ENCODE measurements at regions not wholly inside any gene's neighbourhood (a gene's known extent, or its start where the extent isn't known, plus 50 kb on each side); places are given as distances from the start of the nearest gene placed in this dataset.

DNA sequence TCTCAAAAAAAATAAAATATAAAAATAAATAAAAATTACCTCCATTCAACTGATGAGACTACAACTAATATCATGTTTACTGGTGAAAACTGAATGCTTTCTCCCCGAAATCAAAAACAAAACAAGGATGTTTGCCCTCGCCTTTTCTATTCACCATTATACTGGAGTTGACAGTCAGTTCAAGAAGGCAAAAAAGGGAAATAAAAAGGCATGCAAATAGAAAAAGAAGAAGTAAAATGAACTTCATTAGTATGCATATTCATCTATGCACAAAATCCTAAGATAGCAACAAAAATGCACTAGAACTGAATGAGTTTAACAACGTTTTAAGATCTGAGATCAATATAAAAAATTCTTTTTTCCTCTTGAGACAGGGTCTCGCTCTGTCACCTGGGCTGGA is 72.7 kb upstream of the FAM174B start:
- Histone ChIP-seq H3K27ac (ENCODE audit: low read depth, low read length) (no peak overlapping the region), H3K36me3 (ENCODE audit: control insufficient read depth in 1 of 2, insufficient read depth in 2 of 2, low read length in 2 of 2) (no peaks in the 10 kb centered on the region), H3K79me2 (ENCODE audit: insufficient read depth, low read length) (no peaks in the 10 kb centered on the region), H2AFZ (ENCODE audit: low read depth, low read length, poor library complexity, severe bottlenecking) (no peak overlapping the region), H3K9ac (ENCODE audit: low read length) (no peak overlapping the region), H3K9me3 (ENCODE audit: control insufficient read depth in 1 of 2, insufficient read depth in 1 of 2, low read depth in 1 of 2, low read length in 2 of 2) (no peaks in the 10 kb centered on the region), H4K20me1 (ENCODE audit: insufficient read depth) (no peaks in the 10 kb centered on the region), H3K4me3 (replicated peaks in 1 of 2; ENCODE audit: low read depth in 1 of 2, low read length in 2 of 2) (no peak overlapping the region), H3K4me1 (ENCODE audit: control insufficient read depth in 1 of 2, insufficient read depth in 2 of 2, low read length in 2 of 2) (no peaks in the 10 kb centered on the region), H3K27me3 (ENCODE audit: insufficient read depth, low read length) (no peaks in the 10 kb centered on the region), H3K4me2 (ENCODE audit: low read length) (no peak overlapping the region), H3K9me2 (ENCODE audit: insufficient read depth) (no peaks in the 10 kb centered on the region)
- intact Hi-C loops (cut with micrococcal nuclease) = no loop called here
- ATAC-seq = no peak
- DNase-seq (ENCODE audit: low read depth, low spot score) = no peak
- BruUV-seq (replicated peaks) = no TSS peak
- RAD21 ChIA-PET (ENCODE audit: low non-redundant PET in 1 of 2, low total read pairs in 2 of 2, uncharacterized antibody in 2 of 2, unreplicated experiment in 2 of 2) = no interaction called here
- CTCF ChIA-PET = no interaction called here
- POLR2A ChIA-PET = no interaction called here
- TF ChIP-seq EZH2phosphoT487 (IDR thresholded peaks at IDR 0.05; ENCODE audit: borderline replicate concordance) (no peak), SP1 (IDR thresholded peaks at IDR 0.05; ENCODE audit: low read depth) (no peak), CEBPB (IDR thresholded peaks at IDR 0.05; ENCODE audit: low read depth) (no peak), RAD21 (IDR thresholded peaks at IDR 0.05; ENCODE audit: low read depth) (no peak), FOSL1 (IDR thresholded peaks at IDR 0.05; ENCODE audit: low read depth) (no peak), JUND (IDR thresholded peaks at IDR 0.05) (no peak), SIN3A (IDR thresholded peaks at IDR 0.05; ENCODE audit: low read depth) (no peak), CBX3 (IDR thresholded peaks at IDR 0.05; ENCODE audit: low read depth) (no peak), EGR1 (IDR thresholded peaks at IDR 0.05; ENCODE audit: low read depth) (no peak), EZH2 (IDR thresholded peaks at IDR 0.05) (no peak), ZFX (IDR thresholded peaks at IDR 0.05) (no peak), ELF1 (IDR thresholded peaks at IDR 0.05; ENCODE audit: borderline replicate concordance, low read depth) (no peak)
- TF ChIP-seq, protein P1, sequence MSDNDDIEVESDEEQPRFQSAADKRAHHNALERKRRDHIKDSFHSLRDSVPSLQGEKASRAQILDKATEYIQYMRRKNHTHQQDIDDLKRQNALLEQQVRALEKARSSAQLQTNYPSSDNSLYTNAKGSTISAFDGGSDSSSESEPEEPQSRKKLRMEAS (IDR thresholded peaks at IDR 0.05) = no peak
- TF ChIP-seq, protein P2, sequence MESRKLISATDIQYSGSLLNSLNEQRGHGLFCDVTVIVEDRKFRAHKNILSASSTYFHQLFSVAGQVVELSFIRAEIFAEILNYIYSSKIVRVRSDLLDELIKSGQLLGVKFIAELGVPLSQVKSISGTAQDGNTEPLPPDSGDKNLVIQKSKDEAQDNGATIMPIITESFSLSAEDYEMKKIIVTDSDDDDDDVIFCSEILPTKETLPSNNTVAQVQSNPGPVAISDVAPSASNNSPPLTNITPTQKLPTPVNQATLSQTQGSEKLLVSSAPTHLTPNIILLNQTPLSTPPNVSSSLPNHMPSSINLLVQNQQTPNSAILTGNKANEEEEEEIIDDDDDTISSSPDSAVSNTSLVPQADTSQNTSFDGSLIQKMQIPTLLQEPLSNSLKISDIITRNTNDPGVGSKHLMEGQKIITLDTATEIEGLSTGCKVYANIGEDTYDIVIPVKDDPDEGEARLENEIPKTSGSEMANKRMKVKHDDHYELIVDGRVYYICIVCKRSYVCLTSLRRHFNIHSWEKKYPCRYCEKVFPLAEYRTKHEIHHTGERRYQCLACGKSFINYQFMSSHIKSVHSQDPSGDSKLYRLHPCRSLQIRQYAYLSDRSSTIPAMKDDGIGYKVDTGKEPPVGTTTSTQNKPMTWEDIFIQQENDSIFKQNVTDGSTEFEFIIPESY (IDR thresholded peaks at IDR 0.05; ENCODE audit: extremely low read depth, insufficient replicate concordance, low read length) = no peak
- TF ChIP-seq, protein P3, sequence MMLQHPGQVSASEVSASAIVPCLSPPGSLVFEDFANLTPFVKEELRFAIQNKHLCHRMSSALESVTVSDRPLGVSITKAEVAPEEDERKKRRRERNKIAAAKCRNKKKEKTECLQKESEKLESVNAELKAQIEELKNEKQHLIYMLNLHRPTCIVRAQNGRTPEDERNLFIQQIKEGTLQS (IDR thresholded peaks at IDR 0.05) = no peak

Data from HCT116 (cell line).